Stimulated activated CD8-positive, alpha-beta memory T cell treated with anti-CD3 and anti-CD28 coated beads, Interleukin-15, amount 100 ng/mL, for 48 hours (primary cell): ENCODE measurements at regions not wholly inside any gene's neighbourhood (a gene's known extent, or its start where the extent isn't known, plus 50 kb on each side); places are given as distances from the start of the nearest gene placed in this dataset.
A peak's percentile ranks its signal among the peaks of the same experiment; 100 is the strongest.
"Not testable (repeated sequence)": the region's sequence is repeated elsewhere in the genome, so short reads cannot be mapped to it uniquely, and the experiment has no call there.

Experiments used
- DNase-seq, 2 donors: peaks; one replicate each; pipeline ENCODE4 v3.0.0-alpha.2; 2020; ENCODE audit warnings: low read depth in 2 of 2

DNA sequence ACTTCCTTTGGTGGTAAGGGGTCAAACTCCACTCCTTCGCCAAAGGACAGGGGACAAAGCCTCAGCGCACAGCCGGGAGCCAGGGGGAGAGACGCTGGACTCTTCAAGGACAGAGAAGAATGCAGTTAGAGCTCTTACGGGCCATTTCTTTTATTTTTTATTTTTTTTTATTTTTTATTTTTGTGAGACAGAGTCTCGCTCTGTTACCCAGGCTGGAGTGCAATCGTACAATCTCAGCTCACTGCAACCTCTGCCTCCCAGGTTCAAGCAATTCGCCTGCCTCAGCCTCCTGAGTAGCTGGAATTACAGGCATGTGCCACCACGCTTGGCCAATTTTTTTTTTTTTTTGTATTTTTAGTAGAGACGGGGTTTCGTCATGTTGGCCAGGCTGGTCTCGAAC is 93.2 kb upstream of the RPH3AL start, which contains the start of gene RFLNB:
RFLNB (minus strand) TSS at position 101 of the 400 bp plus-strand sequence.
- not testable (repeated sequence) for DNase-seq

GRCh38 chr17:444879-445454 is 92.4 kb upstream of the RPH3AL start:
- DNase-seq = no peak

DNA sequence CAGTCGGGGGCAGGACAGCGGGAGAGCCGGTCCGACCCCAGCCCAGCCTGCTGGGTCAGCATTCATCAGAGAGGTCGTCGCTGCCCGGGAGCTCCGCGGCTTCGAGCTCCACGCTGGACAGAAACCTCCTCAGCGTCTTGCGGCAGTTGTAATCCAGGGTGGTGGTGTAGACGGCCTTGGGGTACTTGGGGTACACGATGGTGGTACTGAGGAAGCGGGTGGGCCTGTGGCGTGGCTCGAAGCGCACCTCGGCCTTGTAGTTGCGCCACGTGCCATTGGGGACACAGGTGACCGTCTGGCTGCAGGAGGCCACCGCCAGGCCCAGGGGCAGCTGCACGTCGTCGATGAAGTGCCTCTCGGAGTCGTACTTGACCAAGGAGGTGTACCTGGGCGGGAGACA is 90.5 kb upstream of the RPH3AL start:
- no peak for DNase-seq

DNA sequence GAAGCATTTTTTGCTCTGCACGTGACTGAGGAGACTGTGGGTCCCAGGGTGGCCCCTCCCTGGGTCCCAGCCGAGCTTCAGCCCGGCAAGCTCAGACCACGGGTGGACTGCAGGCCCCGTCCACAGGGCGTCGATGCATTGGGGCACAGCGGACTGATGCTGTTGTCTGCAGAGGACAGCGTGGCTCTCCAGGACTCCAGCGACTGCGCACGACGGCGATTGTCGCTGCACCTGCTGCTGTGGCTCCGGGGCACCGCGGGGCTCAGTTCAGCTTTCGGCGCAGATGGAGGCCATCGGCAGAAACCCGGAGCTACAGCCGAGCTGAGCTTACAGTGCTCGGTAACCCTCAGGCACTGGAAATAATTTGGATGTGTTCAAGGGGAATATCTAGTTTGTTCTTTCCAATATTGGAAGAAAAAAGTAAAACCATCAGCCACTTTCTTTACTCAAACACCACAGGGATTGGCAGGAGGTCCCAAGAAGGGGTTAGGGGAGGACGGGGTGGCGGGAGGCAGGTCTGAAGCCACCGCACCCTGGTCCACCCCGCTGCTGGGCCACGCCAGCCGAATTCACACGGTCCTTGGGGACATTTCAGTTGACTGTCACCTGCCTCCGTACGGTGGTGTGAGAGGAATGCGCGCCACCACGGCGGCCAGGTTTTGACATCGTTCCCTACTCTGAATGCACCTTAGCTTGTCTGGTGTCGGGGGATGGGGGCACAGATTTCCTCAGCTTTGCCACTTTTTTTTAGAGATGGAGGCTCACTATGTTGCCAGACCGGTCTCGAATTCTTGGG is 88.7 kb upstream of the RPH3AL start:
- DNase-seq = no peak

- no peak for DNase-seq
Observed at GRCh38 chr17:438191-438590, 85.6 kb upstream of the RPH3AL start.

DNA sequence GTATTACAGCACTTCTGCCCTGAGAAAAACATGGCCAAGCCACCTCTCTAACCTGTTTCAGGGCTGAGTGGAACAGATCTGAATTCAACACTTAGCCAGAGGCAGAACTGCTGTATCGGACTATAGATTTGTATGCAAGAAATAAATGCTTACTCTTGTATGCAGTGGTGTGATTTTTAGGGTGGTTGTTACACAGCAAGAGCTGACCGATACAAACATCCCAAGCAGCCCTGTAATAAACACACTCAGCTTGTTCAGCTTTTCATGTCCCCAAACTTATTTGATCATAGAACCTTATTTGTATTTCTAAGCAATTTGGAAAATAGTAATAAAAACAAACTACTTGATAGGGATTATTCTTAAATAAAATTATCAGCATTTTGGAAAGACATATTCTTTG is 84.9 kb upstream of the RPH3AL start:
- DNase-seq = no peak

DNA sequence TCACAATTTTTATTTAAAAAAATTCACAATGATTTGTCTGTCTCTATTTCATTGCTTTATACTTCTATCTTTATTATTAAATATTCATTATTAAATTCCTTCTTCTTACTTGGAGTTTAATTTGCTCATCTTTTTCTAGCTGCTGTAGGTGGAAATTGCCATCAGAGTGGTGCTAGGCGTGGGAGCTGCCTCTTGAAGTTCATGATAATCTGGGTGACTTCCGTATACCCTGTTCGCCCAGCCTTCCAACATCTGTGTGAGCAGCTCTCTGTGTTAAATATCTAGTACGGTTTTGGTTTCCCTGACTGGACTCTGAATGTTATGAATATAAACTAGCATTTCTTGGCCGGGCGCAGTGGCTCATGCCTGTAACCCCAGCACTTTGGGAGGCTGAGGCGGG is 84.0 kb upstream of the RPH3AL start:
- DNase-seq = no peak

- DNase-seq = not testable (repeated sequence)
Observed at GRCh38 chr17:432471-432870, 79.9 kb upstream of the RPH3AL start.

DNA sequence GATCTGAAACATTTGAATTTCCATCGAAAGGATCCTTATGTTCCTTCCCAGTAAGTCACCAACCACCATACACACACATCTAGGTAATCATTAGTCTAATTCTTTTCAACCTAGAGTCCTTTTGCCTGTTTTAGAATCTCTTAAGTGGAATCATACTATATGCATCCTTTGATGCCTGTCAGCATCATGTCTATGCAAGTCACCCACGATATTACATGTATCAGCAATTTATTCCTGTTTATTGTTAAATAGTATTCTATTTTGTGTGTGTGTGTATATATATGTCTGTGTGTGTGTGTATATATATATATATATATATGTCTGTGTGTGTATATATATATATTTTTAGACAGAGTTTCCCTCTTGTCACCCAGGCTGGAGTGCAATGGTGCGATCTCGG is 78.9 kb upstream of the RPH3AL start:
- DNase-seq = no peak

DNA sequence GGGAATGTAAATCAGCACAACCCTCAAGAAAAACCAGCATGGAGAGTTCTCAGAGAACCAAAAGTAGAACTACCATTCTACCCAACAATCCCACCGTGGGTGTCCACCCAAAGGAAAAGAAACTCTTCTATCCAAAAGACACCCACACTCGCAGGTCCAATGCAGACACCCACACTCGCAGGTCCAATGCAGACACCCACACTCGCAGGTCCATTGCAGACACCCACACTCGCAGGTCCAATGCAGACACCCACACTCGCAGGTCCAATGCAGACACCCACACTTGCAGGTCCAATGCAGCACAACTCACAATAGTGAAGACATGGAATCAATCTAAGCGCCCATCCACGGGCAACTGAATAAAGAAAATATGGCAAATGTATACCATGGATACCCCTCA is 77.0 kb upstream of the RPH3AL start:
- no peak for DNase-seq

DNA sequence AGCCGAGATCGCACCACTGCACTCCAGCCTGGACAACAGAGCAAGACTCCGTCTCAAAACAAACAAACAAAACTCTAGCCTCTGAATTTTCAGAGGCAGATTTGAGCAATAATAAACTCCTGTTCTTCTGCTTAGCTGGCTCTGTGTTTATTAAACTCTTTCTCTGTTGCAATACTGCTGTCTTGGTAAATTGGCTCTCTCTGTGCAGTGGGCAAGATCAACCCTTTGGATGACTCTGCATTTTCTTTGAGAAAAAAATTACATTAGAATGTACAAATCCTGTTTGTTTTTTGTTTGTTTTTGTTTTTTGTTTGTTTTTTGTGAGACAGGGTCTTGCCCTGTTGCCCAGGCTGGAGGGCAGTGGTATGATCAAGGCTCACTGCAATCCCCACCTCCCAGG is 75.8 kb upstream of the RPH3AL start:
- DNase-seq = no peak

DNA sequence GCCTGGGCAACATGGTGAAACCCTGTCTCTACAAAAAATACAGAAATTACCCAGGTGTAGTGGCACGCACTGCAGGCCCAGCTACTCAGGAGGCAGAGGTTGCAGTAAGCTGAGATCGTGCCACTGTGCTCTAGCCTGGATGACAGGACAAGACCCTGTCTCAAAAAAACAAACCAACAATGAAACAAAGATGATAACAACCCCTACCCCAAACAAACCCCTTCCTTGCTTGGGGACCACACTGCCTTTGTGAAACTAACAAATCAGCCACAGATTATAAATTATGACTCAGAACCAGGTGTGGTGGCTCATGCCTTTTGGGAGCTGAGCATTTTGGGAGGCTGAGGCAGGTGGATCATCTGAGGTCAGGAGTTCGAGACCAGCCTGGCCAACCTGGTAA is 75.3 kb upstream of the RPH3AL start:
- no peak for DNase-seq

DNA sequence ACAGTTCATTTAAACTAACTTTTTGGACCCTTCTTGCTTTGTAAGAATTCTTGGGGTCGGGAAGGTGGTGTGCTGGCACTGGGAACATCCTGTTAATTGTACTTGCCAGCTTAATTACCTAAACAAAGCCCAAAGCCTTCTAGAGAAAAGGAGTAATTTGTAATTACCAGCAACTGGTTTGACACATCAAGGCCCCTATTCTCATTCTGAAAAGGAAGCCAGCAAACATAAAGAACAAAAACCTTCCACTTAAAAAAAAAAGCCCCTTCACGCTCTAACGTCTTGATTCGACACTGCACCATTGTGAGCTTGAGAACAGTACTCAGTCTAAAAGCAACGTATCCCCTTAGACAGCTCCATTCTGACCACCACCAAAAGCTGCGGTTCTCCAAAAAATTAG is 74.7 kb upstream of the RPH3AL start:
- no peak for DNase-seq

- no peak for DNase-seq
Observed at GRCh38 chr17:422196-422930, 69.8 kb upstream of the RPH3AL start.

- no peak for DNase-seq
Observed at GRCh38 chr17:420479-421175, 68.0 kb upstream of the RPH3AL start.

GRCh38 chr17:419073-419735 is 66.6 kb upstream of the RPH3AL start:
- no peak for DNase-seq

GRCh38 chr17:418421-418751 is 65.8 kb upstream of the RPH3AL start:
- DNase-seq = peak; percentile 40 to 44

- DNase-seq = no peak
Observed at GRCh38 chr17:417691-418420, 65.2 kb upstream of the RPH3AL start.

GRCh38 chr17:416293-417206 is 63.9 kb upstream of the RPH3AL start:
- peak in 1 of 2 donors; percentile 11 for DNase-seq
